HEK293 (cell line): ENCODE measurements at regions not wholly inside any gene's neighbourhood (a gene's known extent, or its start where the extent isn't known, plus 50 kb on each side); places are given as distances from the start of the nearest gene placed in this dataset.

Experiments used
- CTCF ChIA-PET: fragments of 350-600 bp; formaldehyde crosslinking; extraction: SDS; loops from one replicate; lab custom pipeline; 2021; ENCODE audit warnings: antibody characterized with exemption; lab: Yijun Ruan, JAX
- POLR2A ChIA-PET: fragments of 300-600 bp; formaldehyde crosslinking; extraction: SDS; loops from one replicate; lab custom pipeline; 2020; ENCODE audit warnings: antibody characterized with exemption, inconsistent platforms; lab: Yijun Ruan, JAX
- H3K27ac ChIP-seq: fragments of 200-500 bp; sonication (Bioruptor generic); 2 replicates; pipeline ENCODE4 v1.5.1; 2014; ENCODE audit warnings: low read depth, low read length, control low read depth, inconsistent platforms; ENCODE audit errors: extremely low read depth
- H3K36me3 ChIP-seq, 2 experiments: fragments of 200-500 bp in 1 of 2; sonication (Bioruptor generic) in 1 of 2; 1 replicate in 1 of 2; 2 replicates in 1 of 2; pipeline ENCODE4 v1.5.1; 2014 to 2017; ENCODE audit warnings: inconsistent platforms in 2 of 2, low read length in 2 of 2; ENCODE audit not compliant: control insufficient read depth in 2 of 2, insufficient read depth in 1 of 2
- H3K4me1 ChIP-seq: fragments of 200-500 bp; sonication (Bioruptor generic); 2 replicates; pipeline ENCODE4 v1.5.1; 2014; ENCODE audit warnings: mild to moderate bottlenecking, low read length, inconsistent platforms; ENCODE audit not compliant: control insufficient read depth, insufficient read depth
- H3K4me3 ChIP-seq: 2 replicates; pipeline ENCODE4 v1.5.1; 2011; ENCODE audit warnings: low read depth, mild to moderate bottlenecking, control low read depth, low read length, moderate library complexity
- H3K9me3 ChIP-seq: fragments of 200-500 bp; sonication (Bioruptor generic); 2 replicates; pipeline ENCODE4 v1.5.1; 2014; ENCODE audit warnings: low read depth, low read length, inconsistent platforms; ENCODE audit not compliant: control insufficient read depth, insufficient read depth
- EGR2 ChIP-seq: fragments of 450-650 bp; formaldehyde crosslinking; IDR thresholded peaks from 2 replicates; pipeline ENCODE4 v1.5.1; 2016; ENCODE audit warnings: low read depth, missing biosample characterization, missing genetic modification characterization
- GLIS1 ChIP-seq: fragments of 450-650 bp; formaldehyde crosslinking; IDR thresholded peaks from 2 replicates; pipeline ENCODE4 v1.5.1; 2016; ENCODE audit warnings: missing biosample characterization, missing genetic modification characterization
- IKZF3 ChIP-seq: fragments of 450-650 bp; IDR thresholded peaks from 2 replicates; pipeline ENCODE4 v1.5.0; 2018; ENCODE audit warnings: missing biosample characterization, mild to moderate bottlenecking, missing genetic modification characterization, moderate library complexity
- KLF7 ChIP-seq: fragments of 450-650 bp; formaldehyde crosslinking; IDR thresholded peaks from 2 replicates; pipeline ENCODE4 v1.5.1; 2016; ENCODE audit warnings: missing biosample characterization, missing genetic modification characterization, borderline replicate concordance
- PRDM4 ChIP-seq: fragments of 450-650 bp; formaldehyde crosslinking; IDR thresholded peaks from 2 replicates; pipeline ENCODE4 v1.5.1; 2017; ENCODE audit warnings: missing biosample characterization, missing genetic modification characterization
- RBAK ChIP-seq: fragments of 450-650 bp; formaldehyde crosslinking; IDR thresholded peaks from 2 replicates; pipeline ENCODE4 v1.5.1; 2016; ENCODE audit warnings: missing biosample characterization, missing genetic modification characterization
- ZBTB49 ChIP-seq: fragments of 450-650 bp; formaldehyde crosslinking; IDR thresholded peaks from 2 replicates; pipeline ENCODE4 v1.5.1; 2016; ENCODE audit warnings: missing biosample characterization, missing genetic modification characterization, low read depth
- ZFHX2 ChIP-seq: fragments of 450-650 bp; formaldehyde crosslinking; conservative IDR thresholded peaks from 2 replicates; pipeline ENCODE4 v1.5.1; 2016; ENCODE audit warnings: missing biosample characterization, missing genetic modification characterization
- ZNF169 ChIP-seq: fragments of 450-650 bp; formaldehyde crosslinking; IDR thresholded peaks from 2 replicates; pipeline ENCODE4 v1.5.1; 2016; ENCODE audit warnings: missing biosample characterization, missing genetic modification characterization
- ZNF19 ChIP-seq: fragments of 450-650 bp; formaldehyde crosslinking; IDR thresholded peaks from 2 replicates; pipeline ENCODE4; 2016; ENCODE audit warnings: missing biosample characterization, missing genetic modification characterization, low read depth
- ZNF221 ChIP-seq: fragments of 450-650 bp; formaldehyde crosslinking; IDR thresholded peaks from 2 replicates; pipeline ENCODE4 v1.5.1; 2017; ENCODE audit warnings: missing biosample characterization, missing genetic modification characterization, borderline replicate concordance
- ZNF280C ChIP-seq: fragments of 450-650 bp; formaldehyde crosslinking; IDR thresholded peaks from 2 replicates; pipeline ENCODE4 v1.5.1; 2016; ENCODE audit warnings: missing biosample characterization, missing genetic modification characterization
- ZNF350 ChIP-seq: fragments of 450-650 bp; formaldehyde crosslinking; IDR thresholded peaks from 2 replicates; pipeline ENCODE4 v1.5.0; 2017; ENCODE audit warnings: missing biosample characterization, mild to moderate bottlenecking, missing genetic modification characterization
- ZNF37A ChIP-seq: fragments of 450-650 bp; IDR thresholded peaks from 2 replicates; pipeline ENCODE4 v1.5.1; 2018; ENCODE audit warnings: missing biosample characterization, missing genetic modification characterization
- ZNF394 ChIP-seq: fragments of 450-650 bp; formaldehyde crosslinking; IDR thresholded peaks from 2 replicates; pipeline ENCODE4 v1.5.1; 2016; ENCODE audit warnings: missing biosample characterization, missing genetic modification characterization, mild to moderate bottlenecking, moderate library complexity, borderline replicate concordance
- ZNF433 ChIP-seq: fragments of 450-650 bp; formaldehyde crosslinking; IDR thresholded peaks from 2 replicates; pipeline ENCODE4 v1.5.1; 2016; ENCODE audit warnings: missing biosample characterization, missing genetic modification characterization, low read depth
- ZNF473 ChIP-seq: fragments of 450-650 bp; formaldehyde crosslinking; IDR thresholded peaks from 2 replicates; pipeline ENCODE4 v1.5.1; 2017; ENCODE audit warnings: missing biosample characterization, missing genetic modification characterization
- ZNF596 ChIP-seq: fragments of 450-650 bp; IDR thresholded peaks from 2 replicates; pipeline ENCODE4 v1.5.0; 2018; ENCODE audit warnings: missing biosample characterization, mild to moderate bottlenecking, missing genetic modification characterization, moderate library complexity
- ZNF76 ChIP-seq: fragments of 450-650 bp; formaldehyde crosslinking; IDR thresholded peaks from 2 replicates; pipeline ENCODE4; 2016; ENCODE audit warnings: low read depth, missing biosample characterization, missing genetic modification characterization, borderline replicate concordance
- ZSCAN18 ChIP-seq: fragments of 450-650 bp; formaldehyde crosslinking; IDR thresholded peaks from 2 replicates; pipeline ENCODE4 v1.5.1; 2016; ENCODE audit warnings: missing biosample characterization, missing genetic modification characterization
- ZSCAN30 ChIP-seq: fragments of 450-650 bp; IDR thresholded peaks from 2 replicates; pipeline ENCODE4 v1.5.1; 2018; ENCODE audit warnings: missing biosample characterization, mild to moderate bottlenecking, missing genetic modification characterization, moderate library complexity

GRCh38 chr18:2138552-2138951 is 432.8 kb downstream of the METTL4 start (continued):
- TF ChIP-seq ZSCAN18 (tag by site-specific recombination) (no peak), KLF7 (tag by site-specific recombination) (no peak), ZNF37A (tag by site-specific recombination) (no peak), ZBTB49 (no peak), IKZF3 (tag by site-specific recombination) (no peak), ZSCAN30 (no peak), ZNF596 (tag by site-specific recombination) (no peak), ZNF280C (tag by site-specific recombination) (no peak), ZFHX2 (no peak)

GRCh38 chr18:2139691-2140090 is 431.6 kb downstream of the METTL4 start:
- Histone ChIP-seq H3K36me3 (no peaks in the 10 kb centered on the region), H3K4me1 (no peaks in the 10 kb centered on the region), H3K27ac (no peak overlapping the region), H3K9me3 (no peaks in the 10 kb centered on the region), H3K4me3 (no peak overlapping the region)
- CTCF ChIA-PET = interaction anchor here (1.3 to 2.9 kb wide), 2 partner anchors 35 to 85 kb away, joined by 3 to 11 read pairs; no protein-coding TSS in a partner anchor
- POLR2A ChIA-PET = no interaction called here
- TF ChIP-seq ZNF19 (tag by site-specific recombination) = no peak
- TF ChIP-seq ZNF221 (tag by site-specific recombination) = no peak
- TF ChIP-seq EGR2 (tag by site-specific recombination) = no peak

- no peak overlapping the region for H3K4me3 ChIP-seq
- TF ChIP-seq PRDM4 (tag by site-specific recombination) = no peak
- no peak for TF ChIP-seq ZNF394 (tag by site-specific recombination)
- no peak for TF ChIP-seq ZNF473 (tag by site-specific recombination)
- TF ChIP-seq ZNF76 (tag by site-specific recombination) = no peak
- TF ChIP-seq RBAK (tag by site-specific recombination) = no peak
- TF ChIP-seq GLIS1 (tag by site-specific recombination) = no peak
- no peak for TF ChIP-seq ZNF433 (tag by site-specific recombination)
- TF ChIP-seq ZNF169 (tag by site-specific recombination) = no peak
- TF ChIP-seq ZNF350 (tag by site-specific recombination) = no peak
- TF ChIP-seq, all 188 proteins: peak for 0
- no peak overlapping the region for H3K27ac ChIP-seq
- POLR2A ChIA-PET = no interaction called here
- no peaks in the 10 kb centered on the region for H3K36me3 ChIP-seq
- CTCF ChIA-PET = no interaction called here
- H3K9me3 ChIP-seq = no peaks in the 10 kb centered on the region
- no peaks in the 10 kb centered on the region for H3K4me1 ChIP-seq
These were observed 427.7 kb downstream of the METTL4 start for GRCh38 chr18:2143636-2144035.
